ENCODE measurements at regions not wholly inside any gene's neighbourhood (a gene's known extent, or its start where the extent isn't known, plus 50 kb on each side); places are given as distances from the start of the nearest gene placed in this dataset.

DNA sequence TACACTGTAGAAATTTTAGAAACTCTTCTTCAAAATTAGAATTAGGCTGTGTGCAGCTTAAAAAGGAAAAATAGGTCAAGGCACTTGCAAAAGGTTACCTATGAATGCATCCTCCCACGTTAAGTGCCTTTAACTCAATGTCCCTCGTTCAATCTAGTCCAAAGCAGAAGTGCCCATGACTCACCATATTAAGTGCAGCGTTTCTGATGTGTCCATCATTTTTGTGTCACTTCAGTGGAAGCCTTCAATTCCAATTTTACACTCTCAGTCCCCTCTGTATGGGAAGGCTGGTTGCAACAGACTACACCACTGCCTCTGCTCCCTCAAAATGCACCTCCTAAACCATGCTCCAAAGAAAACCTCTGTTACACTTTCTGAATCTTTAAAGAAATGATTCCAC, 53.4 kb downstream of the FOXB1 start:
- H3K27me3 Mint-ChIP-seq, result peaks cover 58% of the 10 kb centered on the region
- ATAC-seq (replicated peaks; ENCODE audit: extremely low read depth, poor library complexity, severe bottlenecking), result no peak
- H3K4me1 Mint-ChIP-seq, result no peaks in the 10 kb centered on the region
- H3K9me3 Mint-ChIP-seq, result peaks cover 9% of the 10 kb centered on the region
- no peaks in the 10 kb centered on the region for H3K36me3 Mint-ChIP-seq (ENCODE audit: insufficient read depth)
- H3K27ac Mint-ChIP-seq (ENCODE audit: low read depth), result no peak overlapping the region
- no peak overlapping the region for H3K4me3 Mint-ChIP-seq
- DNase-seq (ENCODE audit: low spot score in 2 of 2), result no peak

DNA sequence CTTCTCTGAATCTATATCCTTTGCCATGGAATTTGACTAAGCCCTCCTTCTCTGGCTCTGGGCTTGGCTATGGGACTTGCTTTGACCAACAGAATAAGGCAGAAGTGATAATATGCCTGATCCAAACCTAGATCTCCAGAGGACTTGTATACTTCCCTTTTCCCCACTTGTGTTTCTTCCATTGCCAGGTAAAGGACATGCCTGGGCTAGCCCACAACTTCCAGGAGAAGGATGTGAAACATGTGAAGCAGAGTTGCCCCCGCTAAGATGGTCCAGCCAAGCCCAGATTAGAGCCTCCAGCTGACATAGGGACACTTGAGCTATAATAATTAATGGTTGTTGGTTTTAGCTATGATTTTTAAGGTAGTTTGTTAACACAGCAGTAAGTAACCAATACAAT, 55.1 kb downstream of the FOXB1 start:
- Mint-ChIP-seq H3K9me3 (peaks cover 9% of the 10 kb centered on the region), H3K36me3 (ENCODE audit: insufficient read depth) (no peaks in the 10 kb centered on the region), H3K4me3 (no peak overlapping the region), H3K27me3 (peaks cover 50% of the 10 kb centered on the region), H3K4me1 (no peaks in the 10 kb centered on the region), H3K27ac (ENCODE audit: low read depth) (no peak overlapping the region)
- no peak for DNase-seq (ENCODE audit: low spot score in 2 of 2)
- no peak for ATAC-seq (replicated peaks; ENCODE audit: extremely low read depth, poor library complexity, severe bottlenecking)

DNA sequence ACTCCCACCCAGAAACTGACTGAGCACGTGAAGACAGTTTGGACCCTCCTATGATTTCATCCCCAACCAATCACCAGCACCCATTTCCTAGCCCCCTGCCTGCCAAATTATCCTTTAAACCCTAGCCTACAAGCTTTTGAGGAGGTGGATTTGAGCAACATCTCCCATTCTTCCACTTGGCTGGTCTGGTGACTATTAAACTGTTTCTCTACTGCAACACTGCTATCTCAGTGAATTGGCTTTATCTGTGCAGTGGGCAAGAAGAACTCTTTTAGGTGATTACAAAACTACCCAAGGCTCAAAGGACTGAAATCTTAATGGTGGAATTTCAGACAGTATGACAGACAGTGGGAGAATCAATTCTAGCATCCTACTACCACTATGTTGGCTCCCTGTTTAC, 57.6 kb downstream of the FOXB1 start:
- H3K27ac Mint-ChIP-seq (ENCODE audit: low read depth), result no peak overlapping the region
- peaks cover 9% of the 10 kb centered on the region for H3K9me3 Mint-ChIP-seq
- peaks cover 59% of the 10 kb centered on the region for H3K27me3 Mint-ChIP-seq
- no peak overlapping the region for H3K4me3 Mint-ChIP-seq
- H3K4me1 Mint-ChIP-seq, result no peaks in the 10 kb centered on the region
- ATAC-seq (replicated peaks; ENCODE audit: extremely low read depth, poor library complexity, severe bottlenecking) (no peak), DNase-seq (ENCODE audit: low spot score in 2 of 2) (no peak)
- H3K36me3 Mint-ChIP-seq (ENCODE audit: insufficient read depth), result no peaks in the 10 kb centered on the region

GRCh38 chr15:60062826-60063225, 58.7 kb downstream of the FOXB1 start:
- no peaks in the 10 kb centered on the region for H3K4me1 Mint-ChIP-seq
- H3K9me3 Mint-ChIP-seq, result peaks cover 9% of the 10 kb centered on the region
- no peak for DNase-seq (ENCODE audit: low spot score in 2 of 2)
- no peak for ATAC-seq (replicated peaks; ENCODE audit: extremely low read depth, poor library complexity, severe bottlenecking)
- no peak overlapping the region for H3K27ac Mint-ChIP-seq (ENCODE audit: low read depth)
- H3K36me3 Mint-ChIP-seq (ENCODE audit: insufficient read depth), result no peaks in the 10 kb centered on the region
- H3K4me3 Mint-ChIP-seq, result no peak overlapping the region
- H3K27me3 Mint-ChIP-seq, result peaks cover 54% of the 10 kb centered on the region

DNA sequence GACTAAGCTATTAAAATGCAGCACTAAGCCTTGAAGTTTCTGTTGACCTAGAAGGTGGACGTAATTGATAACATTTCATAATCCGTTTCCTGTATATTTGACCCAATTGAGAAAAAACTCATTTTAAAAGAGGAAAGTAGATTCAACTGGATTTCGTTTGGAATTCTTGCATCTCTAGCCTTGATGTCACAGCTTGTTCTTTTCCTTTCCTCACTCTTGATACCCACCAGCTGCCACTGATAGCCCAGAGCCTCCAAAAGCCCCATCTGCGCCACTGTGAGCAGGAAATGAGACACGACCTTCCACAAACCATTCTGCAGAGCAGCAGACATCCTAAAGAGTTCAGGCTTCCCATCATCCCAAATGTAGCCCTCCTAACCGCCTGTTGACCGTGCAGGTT, 61.8 kb downstream of the FOXB1 start:
- DNase-seq (ENCODE audit: low spot score in 2 of 2) (no peak), ATAC-seq (replicated peaks; ENCODE audit: extremely low read depth, poor library complexity, severe bottlenecking) (no peak)
- H3K4me1 Mint-ChIP-seq, result no peaks in the 10 kb centered on the region
- H3K36me3 Mint-ChIP-seq (ENCODE audit: insufficient read depth), result no peaks in the 10 kb centered on the region
- no peak overlapping the region for H3K4me3 Mint-ChIP-seq
- peaks cover 31% of the 10 kb centered on the region for H3K27me3 Mint-ChIP-seq
- H3K27ac Mint-ChIP-seq (ENCODE audit: low read depth), result no peak overlapping the region
- peaks cover 9% of the 10 kb centered on the region for H3K9me3 Mint-ChIP-seq

DNA sequence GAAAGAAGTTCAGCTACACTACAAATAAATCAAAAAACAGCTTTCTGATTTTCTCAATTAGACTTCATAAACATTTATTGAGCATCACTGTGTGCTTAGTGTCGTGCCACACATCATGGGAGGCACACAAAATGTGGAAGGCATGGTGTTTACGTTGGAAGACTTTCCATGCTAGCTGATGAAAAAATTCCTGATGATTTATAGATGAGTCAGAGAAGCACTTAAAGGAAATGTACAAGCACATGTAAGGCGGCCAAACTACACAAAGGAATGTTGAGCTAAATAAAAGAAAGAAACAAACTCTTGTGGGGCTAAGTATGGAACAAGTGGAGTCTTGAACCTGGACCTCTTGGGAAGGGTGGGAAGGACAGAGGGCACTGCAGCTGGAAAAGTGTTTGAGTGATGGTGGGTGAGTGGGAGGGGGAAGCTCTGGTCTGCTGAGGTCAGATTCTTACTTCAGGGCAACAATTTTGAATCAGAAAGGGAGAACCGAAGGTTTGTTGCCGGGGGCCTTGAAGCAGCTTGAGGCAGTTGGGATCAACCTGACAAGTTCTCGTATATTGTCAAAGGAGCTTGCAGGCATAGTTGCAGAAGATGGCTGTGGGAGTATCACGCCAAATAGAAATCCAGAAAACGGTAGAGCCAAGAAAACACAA, 66.9 kb downstream of the FOXB1 start:
- Mint-ChIP-seq H3K36me3 (ENCODE audit: insufficient read depth) (no peaks in the 10 kb centered on the region), H3K4me1 (no peaks in the 10 kb centered on the region), H3K9me3 (no peaks in the 10 kb centered on the region), H3K4me3 (no peak overlapping the region), H3K27me3 (peaks cover 14% of the 10 kb centered on the region), H3K27ac (ENCODE audit: low read depth) (no peak overlapping the region)
- ATAC-seq (replicated peaks; ENCODE audit: extremely low read depth, poor library complexity, severe bottlenecking) (no peak), DNase-seq (ENCODE audit: low spot score in 2 of 2) (no peak)

GRCh38 chr15:60072826-60073465, 68.8 kb downstream of the FOXB1 start:
- no peaks in the 10 kb centered on the region for H3K9me3 Mint-ChIP-seq
- H3K27ac Mint-ChIP-seq (ENCODE audit: low read depth), result no peak overlapping the region
- no peaks in the 10 kb centered on the region for H3K4me1 Mint-ChIP-seq
- DNase-seq (ENCODE audit: low spot score in 2 of 2), result no peak
- H3K4me3 Mint-ChIP-seq, result no peak overlapping the region
- no peaks in the 10 kb centered on the region for H3K27me3 Mint-ChIP-seq
- H3K36me3 Mint-ChIP-seq (ENCODE audit: insufficient read depth), result no peaks in the 10 kb centered on the region
- no peak for ATAC-seq (replicated peaks; ENCODE audit: extremely low read depth, poor library complexity, severe bottlenecking)

DNA sequence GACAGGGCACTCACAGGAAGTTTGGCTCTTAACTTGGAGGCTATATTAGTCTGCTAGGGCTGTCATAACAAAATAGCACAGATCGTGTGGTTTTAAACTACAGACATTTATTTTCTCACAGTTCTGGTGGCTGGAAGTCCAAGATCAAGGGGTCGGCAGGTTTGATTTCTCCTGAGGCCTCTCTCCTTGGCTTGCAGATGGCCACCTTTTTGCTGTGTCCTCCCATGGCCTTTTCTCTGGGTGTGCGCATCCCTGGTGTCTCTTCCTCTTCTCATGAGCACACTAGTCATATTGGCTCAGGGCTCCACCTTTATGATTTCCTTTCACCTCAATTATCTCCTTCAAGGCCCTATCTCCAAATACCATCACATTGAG, 69.3 kb downstream of the FOXB1 start:
- Mint-ChIP-seq H3K27ac (ENCODE audit: low read depth) (no peak overlapping the region), H3K4me3 (no peak overlapping the region)

GRCh38 chr15:60074181-60074885, 70.2 kb downstream of the FOXB1 start:
- ATAC-seq (replicated peaks; ENCODE audit: extremely low read depth, poor library complexity, severe bottlenecking) (no peak), DNase-seq (ENCODE audit: low spot score in 2 of 2) (no peak)
- no peaks in the 10 kb centered on the region for H3K9me3 Mint-ChIP-seq
- H3K4me1 Mint-ChIP-seq, result no peaks in the 10 kb centered on the region
- no peak overlapping the region for H3K4me3 Mint-ChIP-seq
- no peaks in the 10 kb centered on the region for H3K36me3 Mint-ChIP-seq (ENCODE audit: insufficient read depth)
- no peaks in the 10 kb centered on the region for H3K27me3 Mint-ChIP-seq
- no peak overlapping the region for H3K27ac Mint-ChIP-seq (ENCODE audit: low read depth)

More for the DNA sequence above, 69.3 kb downstream of the FOXB1 start:
- Mint-ChIP-seq H3K27me3 (no peaks in the 10 kb centered on the region), H3K4me1 (no peaks in the 10 kb centered on the region), H3K9me3 (no peaks in the 10 kb centered on the region), H3K36me3 (ENCODE audit: insufficient read depth) (no peaks in the 10 kb centered on the region)
- ATAC-seq (replicated peaks; ENCODE audit: extremely low read depth, poor library complexity, severe bottlenecking), result no peak
- no peak for DNase-seq (ENCODE audit: low spot score in 2 of 2)

DNA sequence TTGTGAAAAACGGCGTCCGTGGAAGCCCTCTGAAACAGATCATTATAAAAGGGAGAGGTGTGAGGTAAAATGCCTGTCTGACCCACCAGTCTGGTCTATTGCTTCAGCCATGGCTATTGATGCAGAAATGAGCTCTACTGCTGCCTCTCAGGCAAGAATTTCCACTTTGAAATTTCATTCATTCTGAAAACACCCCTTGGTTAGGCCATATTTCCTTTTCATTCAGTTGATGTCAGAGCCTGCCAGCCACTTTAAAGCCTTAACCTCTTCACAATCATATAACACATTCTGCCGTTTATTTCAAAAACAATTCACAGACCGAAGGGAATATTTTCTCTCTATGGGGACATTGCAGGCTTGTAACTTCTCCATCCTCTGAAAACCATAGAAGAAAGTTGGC, 71.9 kb downstream of the FOXB1 start:
- H3K27ac Mint-ChIP-seq (ENCODE audit: low read depth), result no peak overlapping the region

GRCh38 chr15:60076582-60077276, 72.6 kb downstream of the FOXB1 start:
- no peak for ATAC-seq (replicated peaks; ENCODE audit: extremely low read depth, poor library complexity, severe bottlenecking)
- Mint-ChIP-seq H3K27me3 (no peaks in the 10 kb centered on the region), H3K4me1 (no peaks in the 10 kb centered on the region), H3K27ac (ENCODE audit: low read depth) (no peak overlapping the region), H3K4me3 (no peak overlapping the region), H3K9me3 (no peaks in the 10 kb centered on the region), H3K36me3 (ENCODE audit: insufficient read depth) (no peaks in the 10 kb centered on the region)
- DNase-seq (ENCODE audit: low spot score in 2 of 2), result no peak

More for the DNA sequence above, 71.9 kb downstream of the FOXB1 start:
- no peaks in the 10 kb centered on the region for H3K4me1 Mint-ChIP-seq
- no peak for ATAC-seq (replicated peaks; ENCODE audit: extremely low read depth, poor library complexity, severe bottlenecking)
- no peak overlapping the region for H3K4me3 Mint-ChIP-seq
- DNase-seq (ENCODE audit: low spot score in 2 of 2), result no peak
- no peaks in the 10 kb centered on the region for H3K27me3 Mint-ChIP-seq
- no peaks in the 10 kb centered on the region for H3K36me3 Mint-ChIP-seq (ENCODE audit: insufficient read depth)
- H3K9me3 Mint-ChIP-seq, result no peaks in the 10 kb centered on the region

DNA sequence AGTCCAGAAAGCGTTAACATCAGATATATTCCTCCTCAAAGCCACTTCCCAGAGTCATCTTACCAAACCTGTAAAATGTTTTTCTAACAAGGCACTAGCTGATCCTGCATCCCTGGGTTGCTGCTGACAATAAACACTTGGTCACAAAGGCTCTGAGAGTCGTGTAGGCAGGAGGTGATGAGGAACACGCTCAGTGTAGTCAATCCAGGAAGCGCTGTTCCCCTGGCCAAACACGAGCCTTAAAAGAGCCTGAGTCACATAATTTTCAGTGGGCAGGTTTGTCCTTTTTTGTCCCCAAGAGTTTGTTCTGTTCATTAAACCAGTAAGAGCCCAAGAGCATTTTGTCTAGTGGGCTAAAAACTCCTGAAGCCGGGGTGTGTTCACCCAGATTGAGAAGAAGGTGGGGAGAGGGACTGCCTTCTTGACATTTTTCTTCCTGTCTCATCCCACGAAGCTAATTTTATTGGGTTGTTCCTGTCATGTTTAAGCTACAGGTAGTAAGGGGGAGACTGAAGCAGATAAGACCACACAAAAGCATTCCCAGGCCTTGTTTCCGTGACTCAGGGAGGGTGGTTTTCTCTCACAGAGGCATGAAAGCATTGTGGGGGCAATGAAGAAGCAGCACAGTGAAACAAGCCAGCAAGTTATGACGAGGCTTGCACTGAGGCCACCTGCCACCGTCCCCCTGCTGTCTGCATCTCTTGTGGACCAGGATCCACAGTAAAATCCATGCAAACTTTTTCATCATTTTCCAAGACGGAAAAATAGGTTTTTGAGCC, 73.7 kb downstream of the FOXB1 start:
- DNase-seq (ENCODE audit: low spot score in 2 of 2) (no peak), ATAC-seq (replicated peaks; ENCODE audit: extremely low read depth, poor library complexity, severe bottlenecking) (no peak)
- H3K4me3 Mint-ChIP-seq, result no peak overlapping the region
- H3K4me1 Mint-ChIP-seq, result no peaks in the 10 kb centered on the region
- H3K9me3 Mint-ChIP-seq, result no peaks in the 10 kb centered on the region
- no peaks in the 10 kb centered on the region for H3K36me3 Mint-ChIP-seq (ENCODE audit: insufficient read depth)
- no peaks in the 10 kb centered on the region for H3K27me3 Mint-ChIP-seq
- H3K27ac Mint-ChIP-seq (ENCODE audit: low read depth), result no peak overlapping the region
